Tibial nerve (tissue), 3 donors: ENCODE measurements at regions not wholly inside any gene's neighbourhood (a gene's known extent, or its start where the extent isn't known, plus 50 kb on each side); places are given as distances from the start of the nearest gene placed in this dataset.

ENCODE experiments used
- EP300 ChIP-seq, 2 donors: sonication (generic); formaldehyde crosslinking; IDR thresholded peaks; one replicate each; pipeline ENCODE4 v1.6.1; 2017; ENCODE audit warnings: antibody characterized with exemption in 2 of 2, mild to moderate bottlenecking in 1 of 2
- POLR2A ChIP-seq, 2 donors: fragments of 450-650 bp; IDR thresholded peaks; one replicate each; pipeline ENCODE4 v1.6.1; 2017; ENCODE audit warnings: antibody characterized with exemption in 2 of 2, mild to moderate bottlenecking in 2 of 2, moderate library complexity in 2 of 2

DNA sequence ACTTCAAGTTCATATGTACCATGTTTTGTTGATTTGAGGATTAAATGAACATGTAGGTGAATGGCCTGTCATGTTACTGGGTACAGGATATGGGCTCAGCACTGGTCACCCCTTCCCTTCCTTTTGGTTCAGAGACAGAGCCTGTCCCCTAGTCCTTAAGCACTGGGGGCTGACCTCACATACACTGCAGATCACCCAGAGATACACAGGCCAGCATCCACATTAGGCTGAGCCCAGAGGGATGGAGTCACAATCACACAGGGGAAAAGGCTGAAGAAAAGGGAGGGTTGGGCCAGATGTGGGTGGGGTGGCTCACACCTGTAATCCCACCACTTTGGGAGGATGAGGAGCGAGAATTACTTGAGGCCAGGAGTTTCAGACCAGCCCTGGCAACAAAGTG, 62.3 kb downstream of the IGLL5 start:
- no peak for TF ChIP-seq EP300 (IDR thresholded peaks at IDR 0.05)
- no peak for TF ChIP-seq POLR2A (IDR thresholded peaks at IDR 0.05)
